Endothelial cell of umbilical vein (primary cell): ENCODE measurements at regions not wholly inside any gene's neighbourhood (a gene's known extent, or its start where the extent isn't known, plus 50 kb on each side); places are given as distances from the start of the nearest gene placed in this dataset.

Experiments used
- BruUV-seq: library from RNA; stranded (reverse); fragments of 400-500 nt; replicated peaks from 2 replicates; lab custom pipeline; 2021; lab: Mats Ljungman, UMichigan
- CTCF ChIA-PET: fragments of 300-600, 350-600 bp; sonication (Branson Sonifier 250); formaldehyde crosslinking; loops from one replicate; lab custom pipeline; 2021; ENCODE audit warnings: antibody characterized with exemption, inconsistent platforms; lab: Charles Lee
- POLR2A ChIA-PET: fragments of 300-600, 350-600 bp; sonication (Branson Sonifier 250); formaldehyde crosslinking; loops from one replicate; lab custom pipeline; 2021; ENCODE audit warnings: antibody characterized with exemption, inconsistent platforms; lab: Charles Lee
- DNase-seq: peaks from one replicate; pipeline ENCODE4 v3.0.0-alpha.2; 2011; ENCODE audit warnings: low read depth, low spot score
- FAIRE-seq: peaks from 2 replicates; lab custom pipeline; 2011; peaks lifted over from hg19 to GRCh38; lab: Jason Lieb, UNC
- H2AFZ ChIP-seq: 2 replicates; pipeline ENCODE4 v1.6.0; 2012; ENCODE audit warnings: low read depth, low read length, control low read depth, inconsistent platforms
- H3K27ac ChIP-seq: 2 replicates; pipeline ENCODE4 v1.5.1; 2011; ENCODE audit warnings: low read depth, mild to moderate bottlenecking, control low read depth, low read length, moderate library complexity; ENCODE audit not compliant: insufficient read depth
- H3K27me3 ChIP-seq, 2 experiments: 2 replicates each; pipeline versions ENCODE4 v1.6.0 to v1.6.1; 2011; ENCODE audit warnings: low read length in 2 of 2, mixed read lengths in 1 of 2; ENCODE audit not compliant: control insufficient read depth in 2 of 2, insufficient read depth in 2 of 2
- H3K36me3 ChIP-seq, 2 experiments: 2 replicates in 1 of 2; 3 replicates in 1 of 2; pipeline ENCODE4 v1.5.1; 2011; ENCODE audit warnings: low read length in 2 of 2, mild to moderate bottlenecking in 1 of 2, moderate library complexity in 1 of 2; ENCODE audit not compliant: control insufficient read depth in 2 of 2, insufficient read depth in 2 of 2; ENCODE audit errors: extremely low read depth in 1 of 2
- H3K4me1 ChIP-seq: 3 replicates; pipeline ENCODE4 v1.5.1; 2011; ENCODE audit warnings: mild to moderate bottlenecking, low read length; ENCODE audit not compliant: control insufficient read depth, insufficient read depth; ENCODE audit errors: extremely low read depth
- H3K4me2 ChIP-seq: 2 replicates; pipeline ENCODE4 v1.6.1; 2011; ENCODE audit warnings: low read length, control low read depth, mixed read lengths; ENCODE audit not compliant: insufficient read depth
- H3K4me3 ChIP-seq, 3 experiments: fragments of 200-600 bp in 1 of 3; sonication (generic), shearing (Covaris generic) in 1 of 3; replicated peaks in 1 of 3; 2 replicates each; pipeline ENCODE4 v1.5.1; 2011 to 2016; ENCODE audit warnings: control low read depth in 3 of 3, low read length in 3 of 3, mild to moderate bottlenecking in 2 of 3, inconsistent platforms in 1 of 3, low read depth in 1 of 3, moderate library complexity in 1 of 3; ENCODE audit not compliant: insufficient read depth in 1 of 3
- H3K79me2 ChIP-seq: 2 replicates; pipeline ENCODE4 v1.6.0; 2012; ENCODE audit warnings: low read length, inconsistent platforms; ENCODE audit not compliant: control insufficient read depth, insufficient read depth
- H3K9ac ChIP-seq: replicated peaks from 2 replicates; pipeline ENCODE3; 2011; ENCODE audit warnings: low read length, control low read depth; ENCODE audit not compliant: insufficient read depth; ENCODE audit errors: extremely low read depth
- H3K9me1 ChIP-seq: replicated peaks from 3 replicates; pipeline ENCODE4 v1.6.0; 2011; ENCODE audit warnings: mild to moderate bottlenecking, low read length; ENCODE audit not compliant: control insufficient read depth, insufficient read depth; ENCODE audit errors: extremely low read depth
- H3K9me3 ChIP-seq: replicated peaks from 2 replicates; pipeline ENCODE4 v1.5.1; 2012; ENCODE audit warnings: low read length, inconsistent platforms; ENCODE audit not compliant: control insufficient read depth, insufficient read depth
- H4K20me1 ChIP-seq: replicated peaks from 2 replicates; pipeline ENCODE3; 2011; ENCODE audit warnings: mild to moderate bottlenecking, low read length; ENCODE audit not compliant: control insufficient read depth, insufficient read depth; ENCODE audit errors: extremely low read depth
- CTCF ChIP-seq, 2 donors: IDR thresholded peaks; 1 replicate in 1 of 2; 2 replicates in 1 of 2; pipeline ENCODE4 v1.5.1; 2011; ENCODE audit warnings: low read length in 2 of 2, mild to moderate bottlenecking in 2 of 2, moderate library complexity in 2 of 2, control low read depth in 1 of 2, inconsistent platforms in 1 of 2, low read depth in 1 of 2; ENCODE audit not compliant: insufficient read depth in 1 of 2; ENCODE audit errors: extremely low read depth in 1 of 2
- EZH2 ChIP-seq: IDR thresholded peaks from 2 replicates; pipeline ENCODE4 v1.6.1; 2012; ENCODE audit warnings: borderline replicate concordance, low read depth, mild to moderate bottlenecking, moderate library complexity, low read length, inconsistent platforms; ENCODE audit not compliant: severe bottlenecking
- FOS ChIP-seq: IDR thresholded peaks from 2 replicates; pipeline ENCODE4 v1.6.1; 2011; ENCODE audit warnings: mild to moderate bottlenecking, low read length, moderate library complexity, borderline replicate concordance; ENCODE audit not compliant: insufficient read depth
- GATA2 ChIP-seq: IDR thresholded peaks from 2 replicates; pipeline ENCODE4 v1.7.0; 2011; ENCODE audit warnings: low read depth, mild to moderate bottlenecking, moderate library complexity, mixed read lengths, low read length; ENCODE audit not compliant: insufficient read length, insufficient read depth
- JUN ChIP-seq: IDR thresholded peaks from 2 replicates; pipeline ENCODE4 v1.6.1; 2011; ENCODE audit warnings: borderline replicate concordance, low read depth; ENCODE audit not compliant: insufficient read length, insufficient read depth
- MYC ChIP-seq: IDR thresholded peaks from one replicate; pipeline ENCODE4 v1.6.1; 2011; ENCODE audit warnings: mild to moderate bottlenecking, low read depth, low read length
- POLR2A ChIP-seq: IDR thresholded peaks from 2 replicates; pipeline ENCODE4 v1.6.1; 2012; ENCODE audit warnings: low read depth, mild to moderate bottlenecking, control low read depth, low read length
- POLR2AphosphoS5 ChIP-seq: IDR thresholded peaks from 2 replicates; pipeline ENCODE4 v1.6.1; 2012; ENCODE audit warnings: low read depth, mild to moderate bottlenecking, control low read depth, low read length, moderate library complexity; ENCODE audit not compliant: insufficient read depth
- dilution Hi-C: fragments of 300-500 bp; cut with MboI; formaldehyde crosslinking; loops from one replicate; pipeline ENCODE4 v1.15.0; 2019; ENCODE audit warnings: low sequenced_read_pairs; ENCODE audit not compliant: extremely low pct_ligation_motif_present
- intact Hi-C: fragments of 100-400 bp; cut with micrococcal nuclease; formaldehyde crosslinking; loops from one replicate; pipeline ENCODE4 v1.10.0; 2022
- TF ChIP-seq, protein P1 (sequence below): IDR thresholded peaks from 2 replicates; pipeline ENCODE4 v1.6.1; 2011; ENCODE audit not compliant: insufficient read depth, insufficient read length

GRCh38 chr6:121540210-121540609 lies 104.8 kb downstream of the GJA1 start:
- no peak for TF ChIP-seq GATA2
- no peak for TF ChIP-seq POLR2A
- TF ChIP-seq CTCF (IDR thresholded peaks at IDR 0.05; ENCODE audit: extremely low read depth in 1 of 2, insufficient read depth in 1 of 2, low read depth in 1 of 2, low read length in 2 of 2) = no peak
- TF ChIP-seq EZH2 = no peak
- no peak for TF ChIP-seq MYC
- no peak for TF ChIP-seq JUN
- TF ChIP-seq FOS = no peak
- H3K4me2 ChIP-seq = no peak overlapping the region
- no peak overlapping the region for H3K4me3 ChIP-seq
- H3K79me2 ChIP-seq = no peaks in the 10 kb centered on the region
- no peak overlapping the region for H3K9ac ChIP-seq
- CTCF ChIA-PET = interaction anchor here (1.3 kb wide), 1 partner anchor 8 kb away, joined by 4 read pairs; no protein-coding TSS in a partner anchor
- dilution Hi-C loops (no loop called here), intact Hi-C loops (no loop called here)
- H3K4me1 ChIP-seq = peaks cover 9% of the 10 kb centered on the region
- DNase-seq = no peak
- no peaks in the 10 kb centered on the region for H3K27me3 ChIP-seq
- no peaks in the 10 kb centered on the region for H4K20me1 ChIP-seq
- no peak overlapping the region for H3K27ac ChIP-seq
- POLR2A ChIA-PET = no interaction called here
- no peaks in the 10 kb centered on the region for H3K9me3 ChIP-seq
- BruUV-seq = no TSS peak
- H3K9me1 ChIP-seq = no peaks in the 10 kb centered on the region
- no peaks in the 10 kb centered on the region for H3K36me3 ChIP-seq
- no peak for FAIRE-seq
- H2AFZ ChIP-seq = no peak overlapping the region

DNA sequence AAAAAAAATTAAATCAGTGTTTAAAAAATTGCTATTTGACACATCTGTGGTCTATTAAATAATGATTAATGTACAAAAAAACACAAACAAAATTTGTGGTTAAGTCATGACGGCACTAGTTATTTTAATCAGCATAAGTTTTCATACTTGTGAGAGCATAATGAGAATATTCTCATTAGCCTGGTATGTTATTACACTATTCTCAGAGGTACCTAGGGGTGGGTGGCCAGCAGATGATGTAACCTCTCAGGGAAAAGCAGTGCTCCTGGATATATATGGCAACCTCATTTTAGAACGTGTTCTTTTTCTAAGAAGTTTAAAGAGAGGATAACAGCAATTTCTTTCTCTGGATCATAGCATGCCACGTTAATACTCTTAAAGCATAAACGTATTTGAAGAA lies 109.2 kb downstream of the GJA1 start:
- BruUV-seq = no TSS peak
- no peak overlapping the region for H3K27ac ChIP-seq
- H4K20me1 ChIP-seq = no peaks in the 10 kb centered on the region
- no peak overlapping the region for H3K9ac ChIP-seq
- H3K27me3 ChIP-seq = no peaks in the 10 kb centered on the region
- TF ChIP-seq MYC (no peak), POLR2A (no peak), GATA2 (no peak), CTCF (IDR thresholded peaks at IDR 0.05; ENCODE audit: extremely low read depth in 1 of 2, insufficient read depth in 1 of 2, low read depth in 1 of 2, low read length in 2 of 2) (no peak), JUN (no peak), FOS (no peak), EZH2 (no peak), POLR2AphosphoS5 (no peak)
- TF ChIP-seq, protein P1, sequence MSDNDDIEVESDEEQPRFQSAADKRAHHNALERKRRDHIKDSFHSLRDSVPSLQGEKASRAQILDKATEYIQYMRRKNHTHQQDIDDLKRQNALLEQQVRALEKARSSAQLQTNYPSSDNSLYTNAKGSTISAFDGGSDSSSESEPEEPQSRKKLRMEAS = no peak
- no peak for FAIRE-seq
- H3K4me2 ChIP-seq = no peak overlapping the region
- no peak for DNase-seq
- H2AFZ ChIP-seq = no peak overlapping the region
- H3K4me3 ChIP-seq = no peak overlapping the region
- H3K4me1 ChIP-seq = peaks cover 9% of the 10 kb centered on the region
- POLR2A ChIA-PET = no interaction called here
- no peaks in the 10 kb centered on the region for H3K36me3 ChIP-seq
- no peaks in the 10 kb centered on the region for H3K9me1 ChIP-seq
- H3K79me2 ChIP-seq = no peaks in the 10 kb centered on the region
- dilution Hi-C loops = no loop called here
- no peaks in the 10 kb centered on the region for H3K9me3 ChIP-seq
- CTCF ChIA-PET = no interaction called here
- intact Hi-C loops = no loop called here
